ENCODE measurements at regions not wholly inside any gene's neighbourhood (a gene's known extent, or its start where the extent isn't known, plus 50 kb on each side); places are given as distances from the start of the nearest gene placed in this dataset.

DNA sequence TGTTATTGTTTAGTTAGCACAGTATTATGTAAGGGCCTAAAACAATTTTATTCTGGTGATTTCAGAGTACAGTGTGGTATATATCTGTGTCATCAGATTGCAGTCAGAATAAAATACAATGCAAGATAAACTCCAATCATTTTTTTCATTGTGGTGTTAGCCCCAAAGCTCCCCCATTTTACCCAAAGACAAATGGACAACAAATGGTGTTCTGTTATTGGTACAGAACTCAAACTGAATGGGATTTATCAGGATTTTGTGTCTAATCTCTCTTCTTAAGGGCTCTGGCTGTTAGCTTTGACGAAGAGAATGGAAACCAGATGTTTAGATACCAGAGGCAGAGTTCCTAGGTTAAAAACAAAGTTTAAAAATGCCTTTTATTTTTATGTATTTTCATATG, 163.1 kb upstream of the USP25 start:
- no peaks in the 10 kb centered on the region for H3K4me1 ChIP-seq
- TF ChIP-seq POLR2AphosphoS5 (IDR thresholded peaks at IDR 0.05) (no peak), POLR2A (IDR thresholded peaks at IDR 0.05) (no peak), EP300 (IDR thresholded peaks at IDR 0.05) (no peak)
- TF ChIP-seq, protein P1, sequence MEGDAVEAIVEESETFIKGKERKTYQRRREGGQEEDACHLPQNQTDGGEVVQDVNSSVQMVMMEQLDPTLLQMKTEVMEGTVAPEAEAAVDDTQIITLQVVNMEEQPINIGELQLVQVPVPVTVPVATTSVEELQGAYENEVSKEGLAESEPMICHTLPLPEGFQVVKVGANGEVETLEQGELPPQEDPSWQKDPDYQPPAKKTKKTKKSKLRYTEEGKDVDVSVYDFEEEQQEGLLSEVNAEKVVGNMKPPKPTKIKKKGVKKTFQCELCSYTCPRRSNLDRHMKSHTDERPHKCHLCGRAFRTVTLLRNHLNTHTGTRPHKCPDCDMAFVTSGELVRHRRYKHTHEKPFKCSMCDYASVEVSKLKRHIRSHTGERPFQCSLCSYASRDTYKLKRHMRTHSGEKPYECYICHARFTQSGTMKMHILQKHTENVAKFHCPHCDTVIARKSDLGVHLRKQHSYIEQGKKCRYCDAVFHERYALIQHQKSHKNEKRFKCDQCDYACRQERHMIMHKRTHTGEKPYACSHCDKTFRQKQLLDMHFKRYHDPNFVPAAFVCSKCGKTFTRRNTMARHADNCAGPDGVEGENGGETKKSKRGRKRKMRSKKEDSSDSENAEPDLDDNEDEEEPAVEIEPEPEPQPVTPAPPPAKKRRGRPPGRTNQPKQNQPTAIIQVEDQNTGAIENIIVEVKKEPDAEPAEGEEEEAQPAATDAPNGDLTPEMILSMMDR (IDR thresholded peaks at IDR 0.05): no peak
- WGBS, 2 donors (ENCODE audit: low coverage in 1 of 2): 57 to 90% methylated on average over 1 of the region's 1 CpG
- H3K27me3 ChIP-seq: no peaks in the 10 kb centered on the region
- H3K27ac ChIP-seq: no peak overlapping the region
- no peak overlapping the region for H3K4me3 ChIP-seq
- no peaks in the 10 kb centered on the region for H3K9me3 ChIP-seq
- H3K36me3 ChIP-seq: no peaks in the 10 kb centered on the region
- no peak for ATAC-seq

DNA sequence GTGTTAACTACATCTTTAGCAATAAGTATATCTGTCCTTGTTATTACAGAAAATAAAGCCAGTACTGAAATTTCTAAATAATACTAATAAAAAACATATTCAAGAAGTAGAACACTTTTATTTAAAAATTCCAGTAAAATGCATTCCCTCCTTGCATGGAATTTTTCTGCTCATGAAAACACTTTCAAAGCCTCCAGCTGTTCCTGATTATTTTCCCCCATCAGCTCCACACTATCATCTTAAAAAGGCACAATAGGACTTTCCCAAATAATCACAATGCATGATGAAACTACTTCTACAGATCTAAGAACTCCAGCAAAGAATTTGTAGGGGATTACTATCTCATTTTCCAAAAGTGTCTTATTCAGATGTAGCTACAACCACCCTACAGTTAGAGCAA, 162.6 kb upstream of the USP25 start:
- no peak for ATAC-seq
- H3K9me3 ChIP-seq: no peaks in the 10 kb centered on the region
- H3K4me1 ChIP-seq: no peaks in the 10 kb centered on the region
- H3K27ac ChIP-seq: no peak overlapping the region
- no peaks in the 10 kb centered on the region for H3K27me3 ChIP-seq
- H3K4me3 ChIP-seq: no peak overlapping the region
- H3K36me3 ChIP-seq: no peaks in the 10 kb centered on the region
- no peak for TF ChIP-seq EP300 (IDR thresholded peaks at IDR 0.05)
- TF ChIP-seq, protein P1 (IDR thresholded peaks at IDR 0.05): no peak
- TF ChIP-seq POLR2AphosphoS5 (IDR thresholded peaks at IDR 0.05): no peak
- no peak for TF ChIP-seq POLR2A (IDR thresholded peaks at IDR 0.05)

DNA sequence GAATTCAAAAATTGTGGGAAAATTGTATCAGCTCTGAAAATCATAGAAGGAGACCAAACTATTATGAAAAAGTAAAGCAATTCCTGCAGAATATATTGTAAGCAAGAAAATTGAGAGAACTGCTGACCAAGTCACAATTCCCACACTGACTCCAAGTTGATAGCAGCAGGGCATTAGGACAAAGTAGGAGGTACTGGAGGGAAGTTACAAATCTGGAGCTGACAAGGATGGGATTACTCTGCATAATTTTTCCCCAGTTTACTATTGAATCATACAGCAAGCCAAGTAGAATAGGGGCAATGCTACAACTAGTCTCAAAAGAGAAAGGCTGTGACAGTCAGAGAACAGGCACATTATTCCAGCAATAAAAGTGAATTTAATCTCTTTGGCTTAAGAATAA, 161.3 kb upstream of the USP25 start:
- no peaks in the 10 kb centered on the region for H3K9me3 ChIP-seq
- no peaks in the 10 kb centered on the region for H3K36me3 ChIP-seq
- no peak for ATAC-seq
- TF ChIP-seq, protein P1 (IDR thresholded peaks at IDR 0.05): no peak
- TF ChIP-seq POLR2AphosphoS5 (IDR thresholded peaks at IDR 0.05) (no peak), POLR2A (IDR thresholded peaks at IDR 0.05) (no peak), EP300 (IDR thresholded peaks at IDR 0.05) (no peak)
- H3K27me3 ChIP-seq: no peaks in the 10 kb centered on the region
- no peak overlapping the region for H3K4me3 ChIP-seq
- no peak overlapping the region for H3K27ac ChIP-seq
- H3K4me1 ChIP-seq: no peaks in the 10 kb centered on the region

DNA sequence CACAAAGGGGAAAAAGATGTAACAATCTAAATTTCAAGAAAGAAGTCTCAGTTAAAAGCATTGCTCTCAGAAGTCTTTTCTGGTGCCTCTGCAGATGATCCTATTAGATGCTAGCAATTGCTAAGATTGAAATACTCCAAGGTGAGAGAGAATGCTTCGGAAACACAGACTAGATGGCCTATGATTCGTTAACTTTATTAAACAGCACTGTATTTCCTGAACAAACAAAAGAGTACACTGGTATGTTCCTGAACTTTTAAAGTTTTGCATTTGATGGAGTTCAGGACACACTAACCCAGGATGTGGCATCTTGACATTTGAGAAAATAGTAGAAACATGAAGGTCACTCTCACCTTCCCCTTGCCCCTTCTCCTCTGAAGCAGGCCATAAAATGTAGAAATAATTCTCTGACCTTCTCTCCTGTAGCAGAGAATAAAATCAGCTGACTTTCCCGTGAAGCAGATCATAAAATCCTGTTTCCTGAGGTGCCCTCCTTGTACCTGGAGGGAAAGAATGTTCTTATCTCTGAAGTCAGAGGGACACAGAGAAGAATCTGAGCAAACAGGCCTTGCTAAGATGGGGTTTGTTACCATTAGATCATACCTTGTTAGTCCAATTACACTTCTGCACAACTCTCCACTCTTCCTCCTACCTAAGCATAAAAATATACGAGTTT, 142.9 kb upstream of the USP25 start:
- no peaks in the 10 kb centered on the region for H3K36me3 ChIP-seq
- ATAC-seq: no peak
- H3K27ac ChIP-seq: no peak overlapping the region
- H3K4me1 ChIP-seq: no peaks in the 10 kb centered on the region
- WGBS, 2 donors (ENCODE audit: low coverage in 1 of 2): 83 to 86% methylated on average over 3 to 4 of the region's 4 CpGs
- no peak overlapping the region for H3K4me3 ChIP-seq
- H3K27me3 ChIP-seq: no peaks in the 10 kb centered on the region
- TF ChIP-seq POLR2A (IDR thresholded peaks at IDR 0.05): no peak
- TF ChIP-seq EP300 (IDR thresholded peaks at IDR 0.05): no peak
- TF ChIP-seq, protein P1 (IDR thresholded peaks at IDR 0.05): no peak
- TF ChIP-seq POLR2AphosphoS5 (IDR thresholded peaks at IDR 0.05): no peak
- no peaks in the 10 kb centered on the region for H3K9me3 ChIP-seq

DNA sequence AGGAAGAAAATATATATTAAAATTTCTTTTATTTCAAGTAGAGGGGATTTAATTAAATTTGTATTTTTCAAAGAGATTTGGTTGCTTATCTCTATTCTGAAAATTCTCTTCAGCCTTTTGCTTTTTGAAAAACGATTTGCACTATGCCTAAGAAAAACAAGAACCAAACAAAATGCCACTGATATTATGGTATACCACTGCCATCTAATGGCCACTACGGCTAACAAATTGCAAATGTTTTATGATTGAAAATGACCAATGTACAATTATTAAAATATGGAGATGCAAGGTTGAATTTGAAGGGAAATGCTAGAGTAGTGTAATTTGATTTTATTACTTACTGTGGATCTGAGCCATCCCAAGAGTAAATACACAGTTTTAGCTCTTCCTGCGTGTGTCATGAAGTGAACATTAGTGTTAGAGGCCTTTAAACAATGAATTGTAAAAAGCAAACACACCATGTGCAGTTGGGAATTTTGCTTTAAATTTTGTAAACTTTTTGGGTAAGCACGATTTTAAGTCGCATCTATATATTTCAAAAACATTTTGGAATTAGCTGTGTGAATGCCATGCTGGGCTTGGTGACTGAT, 137.4 kb upstream of the USP25 start:
- no peaks in the 10 kb centered on the region for H3K27me3 ChIP-seq
- H3K36me3 ChIP-seq: no peaks in the 10 kb centered on the region
- TF ChIP-seq POLR2AphosphoS5 (IDR thresholded peaks at IDR 0.05): no peak
- TF ChIP-seq, protein P1 (IDR thresholded peaks at IDR 0.05): peak; percentile 15 to 59 (median 46)
- TF ChIP-seq POLR2A (IDR thresholded peaks at IDR 0.05): no peak
- no peaks in the 10 kb centered on the region for H3K9me3 ChIP-seq
- H3K4me1 ChIP-seq: no peaks in the 10 kb centered on the region
- peak; percentile 22 for ATAC-seq
- no peak overlapping the region for H3K27ac ChIP-seq
- WGBS, 2 donors (ENCODE audit: low coverage in 1 of 2): 26 to 29% methylated on average over 5 of the region's 5 CpGs
- no peak overlapping the region for H3K4me3 ChIP-seq
